GM21390 (cell line): ENCODE measurements at regions not wholly inside any gene's neighbourhood (a gene's known extent, or its start where the extent isn't known, plus 50 kb on each side); places are given as distances from the start of the nearest gene placed in this dataset.

Source experiments
- ATAC-seq: cut with Tn5 transposase; IDR thresholded peaks from one replicate; pipeline ENCODE4 v1.9.1; 2021; ENCODE audit not compliant: unreplicated experiment

GRCh38 chr6:98783578-98783977, 50.8 kb upstream of the POU3F2 start:
- ATAC-seq = no peak
